Motor neuron (in vitro differentiated cells): ENCODE measurements at regions not wholly inside any gene's neighbourhood (a gene's known extent, or its start where the extent isn't known, plus 50 kb on each side); places are given as distances from the start of the nearest gene placed in this dataset.

Source experiments
- ATAC-seq, 8 experiments: fragments of 200-7000 bp; cut with Tn5 transposase; replicated peaks in 6 of 8; 2 replicates each; pipeline ENCODE4 v1.8.0; 2021; ENCODE audit warnings: mild to moderate bottlenecking in 8 of 8, moderate library complexity in 8 of 8
- H3K27ac ChIP-seq, 2 donors: fragments of 250-450 bp; sonication (Bioruptor Pico); 2 replicates each; pipeline ENCODE4 v1.9.0; 2021; ENCODE audit warnings: antibody characterized with exemption in 2 of 2, mild to moderate bottlenecking in 2 of 2, moderate library complexity in 1 of 2
- H3K4me1 ChIP-seq, 2 donors: fragments of 250-450 bp; sonication (Bioruptor Pico); replicated peaks in 1 of 2; 2 replicates each; pipeline ENCODE4 v1.6.1; 2021; ENCODE audit warnings: antibody characterized with exemption in 2 of 2, mild to moderate bottlenecking in 2 of 2, moderate library complexity in 1 of 2
- H3K4me3 ChIP-seq, 5 donors: fragments of 250-450 bp; sonication (Bioruptor Pico); 2 replicates each; pipeline ENCODE4 v1.9.0; 2021; ENCODE audit warnings: antibody characterized with exemption in 5 of 5, mild to moderate bottlenecking in 5 of 5, moderate library complexity in 4 of 5
- WGBS, 10 experiments: fragments of 450-650 bp; shearing (Covaris generic); methylation state at CpG; one replicate each; pipeline ENCODE4 v1.0.0; 2022; 5-methylcytosine and 5-hydroxymethylcytosine counted together
- in situ Hi-C, 9 experiments: fragments of 400-800 bp; cut with MboI; loops; one replicate each; pipeline ENCODE4 v1.15.0; 2021; ENCODE audit warnings: low sequenced_read_pairs in 9 of 9, low pct_unique_long_range_greater_than_20kb in 2 of 9; ENCODE audit not compliant: unreplicated experiment in 9 of 9

DNA sequence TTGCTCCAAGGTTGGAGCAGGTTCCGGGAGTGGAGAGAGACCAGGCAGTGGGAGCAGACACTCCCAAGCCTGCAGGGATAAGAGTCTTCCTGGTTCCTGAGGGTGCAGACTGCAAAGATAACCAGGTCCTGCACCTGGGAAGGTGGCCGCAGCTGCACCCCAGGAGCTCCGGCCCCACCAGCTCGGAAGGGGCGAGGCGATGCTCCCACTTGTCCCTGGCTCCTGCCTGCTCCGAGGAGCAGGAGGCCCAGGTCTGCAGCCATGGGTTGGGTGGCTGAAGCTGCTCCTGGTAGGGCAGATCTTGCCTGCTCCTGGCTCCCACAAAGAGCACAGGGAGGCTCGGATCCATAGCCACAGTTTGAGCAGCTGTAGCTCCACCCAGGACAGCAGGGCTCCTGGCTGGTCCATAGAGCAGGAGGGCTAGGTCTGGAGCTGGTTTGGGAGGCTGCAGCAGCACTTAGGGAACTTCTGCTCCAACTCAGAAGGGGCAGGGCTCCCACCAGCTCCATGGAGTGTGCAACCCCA is 251.6 kb upstream of the GPC6 start:
- 100% methylated on average over 2 of the region's 8 CpGs; no CpG with 5 or more reads in 9 of the 10 experiments for WGBS, 10 experiments
- no peak for ATAC-seq
- Histone ChIP-seq H3K4me3 (no peak overlapping the region), H3K4me1 (no peaks in the 10 kb centered on the region), H3K27ac (no peak overlapping the region)
- in situ Hi-C loops: no loop called here

DNA sequence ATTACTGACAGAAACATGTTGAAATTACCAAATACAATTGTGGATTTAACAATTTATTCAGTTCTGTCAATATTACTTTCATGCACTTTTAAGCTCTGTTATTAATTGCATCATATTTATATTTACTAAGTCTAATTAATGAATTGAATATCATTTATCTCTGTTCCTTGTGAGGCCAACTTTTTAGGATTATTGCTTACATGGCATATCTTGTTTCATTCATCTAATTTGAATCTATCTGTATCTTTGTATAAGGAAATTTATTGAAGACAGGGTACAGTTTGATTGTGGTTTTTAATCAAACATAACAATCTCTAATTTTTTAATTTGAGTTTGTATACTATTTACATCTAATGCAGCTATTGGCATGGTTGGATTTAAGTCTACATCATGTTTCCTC is 249.9 kb upstream of the GPC6 start:
- Histone ChIP-seq H3K4me3 (no peak overlapping the region), H3K4me1 (no peaks in the 10 kb centered on the region), H3K27ac (no peak overlapping the region)
- in situ Hi-C loops: no loop called here
- ATAC-seq: no peak

DNA sequence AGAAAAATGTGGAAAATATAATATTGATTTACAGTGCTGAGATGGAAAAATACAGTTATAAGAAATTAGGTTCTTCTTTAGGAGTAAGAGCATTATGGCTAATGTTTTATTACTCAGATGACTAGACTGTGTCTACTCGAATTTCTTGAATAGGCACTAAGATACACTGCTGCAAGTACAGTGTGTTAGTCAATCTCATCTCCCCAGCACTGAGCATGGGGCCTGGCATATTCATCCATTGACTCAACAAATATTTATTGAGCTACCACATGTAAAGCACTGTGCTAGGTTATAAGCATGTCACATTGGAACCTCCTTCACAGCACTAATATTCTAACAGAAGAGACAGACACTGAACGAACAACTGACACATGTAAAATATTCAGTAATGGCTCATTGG is 242.5 kb upstream of the GPC6 start:
- Histone ChIP-seq H3K4me1 (no peaks in the 10 kb centered on the region), H3K27ac (no peak overlapping the region), H3K4me3 (no peak overlapping the region)
- 0 to 100% (median 57%) methylated on average over 1 to 2 of the region's 2 CpGs; no CpG with 5 or more reads in 1 of the 10 experiments for WGBS, 10 experiments
- no peak for ATAC-seq
- in situ Hi-C loops: no loop called here

DNA sequence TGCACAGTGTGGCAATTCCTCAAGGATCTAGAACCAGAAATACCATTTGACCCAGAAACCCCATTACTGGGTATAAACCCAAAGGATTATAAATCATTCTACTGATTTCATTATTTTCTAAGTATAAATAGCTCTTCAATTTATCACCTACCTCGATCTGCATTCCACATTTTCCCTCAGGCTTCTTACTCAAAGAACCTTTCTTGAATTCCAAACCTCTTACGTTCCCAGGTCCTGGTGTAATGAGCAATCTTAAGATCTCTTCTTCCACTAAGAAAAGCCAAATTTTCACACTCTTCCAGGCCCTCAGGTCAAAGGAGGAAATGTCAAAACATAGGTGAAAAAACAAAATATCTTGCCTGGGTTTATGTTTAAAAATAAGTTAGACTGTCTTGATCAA is 237.3 kb upstream of the GPC6 start:
- in situ Hi-C loops: no loop called here
- Histone ChIP-seq H3K4me3 (no peak overlapping the region), H3K27ac (no peak overlapping the region), H3K4me1 (no peaks in the 10 kb centered on the region)
- 0 to 64% (median 48%) methylated on average over 1 to 2 of the region's 2 CpGs; no CpG with 5 or more reads in 2 of the 10 experiments for WGBS, 10 experiments
- no peak for ATAC-seq

DNA sequence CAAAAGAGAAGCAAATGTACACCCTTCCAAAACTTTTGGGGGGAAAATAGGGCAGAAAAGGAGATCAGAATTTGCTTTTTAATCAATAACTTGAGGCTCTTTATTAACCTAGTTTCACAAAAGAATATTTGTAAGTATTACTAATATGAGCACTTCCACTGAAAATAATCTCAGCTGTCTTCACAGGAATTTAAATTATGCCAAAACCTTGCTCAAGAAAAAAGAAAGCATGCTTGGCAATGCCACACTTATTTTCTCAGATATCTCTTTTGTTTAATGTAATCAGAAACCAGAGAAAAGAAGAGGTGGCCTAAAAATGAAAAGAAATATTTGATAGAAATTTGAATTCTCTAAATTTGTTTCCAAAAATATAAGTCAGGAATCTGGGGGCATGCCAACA is 234.9 kb upstream of the GPC6 start:
- H3K4me3 ChIP-seq: no peak overlapping the region
- no peaks in the 10 kb centered on the region for H3K4me1 ChIP-seq
- H3K27ac ChIP-seq: no peak overlapping the region
- in situ Hi-C loops: no loop called here
- ATAC-seq: no peak

DNA sequence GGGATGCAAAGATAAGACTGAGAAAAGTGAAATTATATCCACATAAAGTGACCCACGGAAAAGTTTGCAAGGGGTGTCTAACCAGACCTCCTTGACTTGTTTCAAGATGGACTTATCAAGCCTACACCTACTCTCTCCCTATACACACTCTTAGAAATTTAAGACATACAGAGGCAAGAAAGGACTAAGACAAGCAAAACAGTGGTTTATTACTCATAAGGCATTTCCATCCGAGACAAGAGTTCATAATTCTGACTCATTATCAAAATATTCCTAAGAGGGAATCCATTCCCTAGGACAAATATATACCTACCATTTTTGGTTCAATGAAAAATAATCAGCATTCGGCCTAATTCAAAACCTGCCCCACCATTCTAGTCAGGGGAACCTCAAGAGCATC is 232.6 kb upstream of the GPC6 start:
- in situ Hi-C loops: no loop called here
- Histone ChIP-seq H3K4me3 (no peak overlapping the region), H3K4me1 (no peaks in the 10 kb centered on the region), H3K27ac (no peak overlapping the region)
- WGBS, 10 experiments: 20 to 100% (median 79%) methylated on average over 1 to 3 of the region's 3 CpGs; no CpG with 5 or more reads in 1 of the 10 experiments
- no peak for ATAC-seq

DNA sequence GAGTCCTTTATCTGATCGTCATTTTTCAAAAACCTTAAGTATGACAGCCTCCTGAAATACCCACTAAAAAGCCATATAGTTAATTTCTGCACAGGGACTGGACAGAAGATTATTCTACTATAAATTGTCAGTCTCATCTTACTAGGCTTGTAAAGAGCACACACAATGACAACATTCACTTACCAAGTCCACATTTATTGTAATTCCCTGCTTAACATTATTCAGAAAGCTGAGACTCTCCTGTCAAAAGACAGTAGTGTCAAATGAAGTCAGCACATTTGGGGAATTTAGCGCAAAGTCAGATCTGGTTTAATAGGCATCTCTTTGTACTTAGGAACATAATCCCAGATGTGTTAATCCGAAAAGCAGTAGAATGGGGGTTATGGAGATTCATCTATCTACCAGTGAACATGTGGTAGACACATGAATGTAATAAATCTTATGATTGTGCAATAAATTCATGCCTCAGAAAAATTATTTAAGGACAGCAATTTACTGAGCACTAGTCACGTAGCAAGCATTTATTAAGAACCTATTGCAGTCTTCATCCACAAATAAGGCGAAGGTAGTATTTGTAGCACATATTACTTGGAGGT is 224.6 kb upstream of the GPC6 start:
- ATAC-seq: peak; percentile 56 to 93 (median 88)
- 0 to 93% (median 79%) methylated on average over 2 to 5 of the region's 5 CpGs for WGBS, 10 experiments
- Histone ChIP-seq H3K4me1 (peaks cover 0 to 12% of the 10 kb centered on the region in 2 donors), H3K4me3 (no peak overlapping the region), H3K27ac (no peak overlapping the region)
- in situ Hi-C loops: no loop called here

DNA sequence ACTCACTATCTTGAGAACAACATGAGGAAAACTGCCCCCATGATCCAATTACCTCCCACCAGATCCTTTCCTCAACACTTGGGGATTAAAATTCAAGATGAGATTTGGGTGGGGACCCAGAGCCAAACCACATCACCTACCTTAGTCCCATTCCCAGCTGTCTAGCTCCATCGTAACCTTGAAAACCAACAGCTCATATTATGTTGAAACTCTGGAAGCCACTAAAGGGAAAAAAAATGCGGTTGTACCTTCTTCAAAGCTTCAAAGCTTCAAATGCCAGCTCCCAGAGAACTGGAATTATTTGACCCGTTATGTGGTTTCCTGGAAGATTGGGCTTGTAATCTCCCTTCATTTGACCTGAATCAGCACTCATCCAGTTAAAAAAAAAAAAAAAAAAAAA is 223.1 kb upstream of the GPC6 start:
- WGBS, 10 experiments: 14 to 100% (median 65%) methylated on average over 1 to 3 of the region's 3 CpGs; no CpG with 5 or more reads in 2 of the 10 experiments
- Histone ChIP-seq H3K4me1 (peaks cover 0 to 12% of the 10 kb centered on the region in 2 donors), H3K27ac (no peak overlapping the region), H3K4me3 (no peak overlapping the region)
- ATAC-seq: no peak
- in situ Hi-C loops: no loop called here

DNA sequence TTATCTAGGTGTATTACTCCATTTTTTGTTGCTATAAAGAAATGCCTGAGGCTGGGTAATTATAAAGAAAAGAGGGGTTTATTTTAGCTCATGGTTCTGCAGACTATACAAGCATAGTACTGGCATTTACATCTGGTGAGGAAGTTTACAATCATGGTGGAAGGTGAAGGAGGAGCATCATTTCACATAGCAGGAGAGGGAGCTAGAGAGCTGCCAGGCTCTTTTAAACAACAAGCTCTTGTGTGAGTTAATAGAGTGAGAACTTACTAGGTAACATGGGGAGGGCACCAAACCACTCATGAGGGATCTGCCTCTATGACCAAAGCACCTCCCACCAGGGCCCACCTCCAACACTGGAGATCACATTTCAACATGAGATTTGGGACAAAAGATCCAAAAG is 221.7 kb upstream of the GPC6 start:
- in situ Hi-C loops: no loop called here
- Histone ChIP-seq H3K4me1 (peaks cover 0 to 12% of the 10 kb centered on the region in 2 donors), H3K4me3 (no peak overlapping the region), H3K27ac (no peak overlapping the region)
- no peak for ATAC-seq

DNA sequence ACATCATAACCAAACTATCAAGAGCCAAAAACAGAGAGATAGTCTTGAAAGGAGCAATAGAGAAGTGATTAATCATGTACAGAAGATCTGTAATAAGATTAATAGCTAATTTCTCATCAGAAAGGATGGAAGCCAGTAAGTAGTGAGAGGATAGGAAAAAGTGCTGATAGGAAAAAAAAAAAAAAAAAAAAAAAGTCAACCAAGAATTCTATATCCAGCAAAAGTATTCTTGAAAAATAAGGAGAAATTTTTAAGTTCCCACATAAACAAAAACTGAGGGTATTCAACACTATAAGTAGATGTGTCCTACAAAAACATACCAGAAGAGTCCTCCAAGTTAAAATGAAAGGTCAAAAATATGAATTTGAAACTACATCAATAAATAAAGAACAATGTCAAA is 218.7 kb upstream of the GPC6 start:
- Histone ChIP-seq H3K4me1 (no peaks in the 10 kb centered on the region), H3K27ac (no peak overlapping the region), H3K4me3 (no peak overlapping the region)
- in situ Hi-C loops: no loop called here
- ATAC-seq: no peak

DNA sequence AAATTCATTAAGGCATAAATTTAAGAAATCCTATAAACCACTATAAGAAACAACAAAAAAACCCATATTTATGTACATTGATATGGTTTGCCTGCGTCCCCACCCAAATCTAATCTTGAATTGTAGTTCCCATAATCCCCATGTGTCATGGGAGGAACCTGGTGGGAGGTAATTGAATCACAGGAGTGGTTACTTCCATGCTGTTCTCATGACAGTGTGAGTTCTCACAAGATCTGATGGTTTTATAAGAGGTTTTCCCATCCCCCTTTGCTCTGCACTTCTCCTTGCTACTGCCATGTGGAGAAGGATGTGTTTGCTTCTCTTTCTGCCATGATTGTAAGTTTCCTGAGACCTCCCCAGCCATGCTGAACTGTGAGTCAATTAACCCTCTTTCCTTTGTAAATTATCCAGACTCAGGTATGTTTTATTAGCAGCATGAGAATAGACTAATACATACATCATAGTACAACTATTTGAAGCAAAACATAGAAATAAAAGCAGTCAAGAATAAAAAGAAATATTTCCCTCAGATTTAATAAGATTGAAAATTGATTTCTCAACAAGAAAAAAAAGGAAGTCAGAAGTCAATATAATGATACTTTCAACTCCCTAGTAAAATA is 209.0 kb upstream of the GPC6 start:
- 0 to 88% (median 46%) methylated on average over 1 of the region's 1 CpG; no CpG with 5 or more reads in 2 of the 10 experiments for WGBS, 10 experiments
- H3K4me1 ChIP-seq: no peaks in the 10 kb centered on the region
- no peak overlapping the region for H3K27ac ChIP-seq
- H3K4me3 ChIP-seq: no peak overlapping the region
- in situ Hi-C loops: no loop called here
- no peak for ATAC-seq

DNA sequence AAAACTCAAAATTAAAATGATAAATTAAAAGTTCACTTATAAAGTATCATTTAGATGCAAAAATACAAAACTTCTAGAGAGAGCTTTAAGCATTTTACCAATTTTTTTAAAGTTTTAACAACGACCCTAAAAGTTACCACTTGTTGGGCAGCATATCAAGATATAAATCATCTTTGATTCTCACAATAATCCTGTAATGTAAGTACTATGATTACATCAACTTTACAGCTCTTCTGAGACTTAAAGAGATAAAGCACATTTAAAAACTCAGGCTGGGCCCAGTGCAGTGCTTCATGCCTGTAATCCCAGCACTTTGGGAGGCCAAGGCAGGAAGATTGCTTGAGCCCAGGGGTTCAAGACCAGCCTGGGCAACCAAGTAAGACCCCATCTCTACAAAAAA is 202.7 kb upstream of the GPC6 start:
- in situ Hi-C loops: no loop called here
- H3K4me1 ChIP-seq: no peaks in the 10 kb centered on the region
- WGBS, 10 experiments: 0 to 54% (median 29%) methylated on average over 1 of the region's 1 CpG; no CpG with 5 or more reads in 2 of the 10 experiments
- H3K27ac ChIP-seq: no peak overlapping the region
- ATAC-seq: no peak
- no peak overlapping the region for H3K4me3 ChIP-seq

DNA sequence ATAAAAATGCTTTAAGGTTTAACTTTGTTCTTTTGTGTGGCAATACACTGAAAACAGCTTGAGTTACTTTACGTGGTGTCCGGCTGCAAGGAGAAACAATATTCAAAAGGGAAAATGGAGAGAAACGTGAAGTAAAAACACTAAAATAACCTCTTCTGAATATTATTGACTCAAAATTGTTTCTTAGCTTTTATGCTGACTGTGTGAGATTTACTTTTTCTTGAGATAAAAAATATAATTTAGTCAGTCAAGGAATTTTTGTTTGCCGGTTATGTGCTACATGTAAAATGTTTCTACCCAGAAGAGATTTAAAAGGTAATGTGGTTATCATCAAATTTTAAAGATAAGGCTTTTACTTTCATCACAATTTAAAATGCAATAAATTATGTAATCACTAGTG is 200.6 kb upstream of the GPC6 start:
- no peak overlapping the region for H3K27ac ChIP-seq
- H3K4me3 ChIP-seq: no peak overlapping the region
- in situ Hi-C loops: no loop called here
- ATAC-seq: no peak
- H3K4me1 ChIP-seq: no peaks in the 10 kb centered on the region
- WGBS, 10 experiments: 44 to 100% (median 88%) methylated on average over 1 to 4 of the region's 4 CpGs

DNA sequence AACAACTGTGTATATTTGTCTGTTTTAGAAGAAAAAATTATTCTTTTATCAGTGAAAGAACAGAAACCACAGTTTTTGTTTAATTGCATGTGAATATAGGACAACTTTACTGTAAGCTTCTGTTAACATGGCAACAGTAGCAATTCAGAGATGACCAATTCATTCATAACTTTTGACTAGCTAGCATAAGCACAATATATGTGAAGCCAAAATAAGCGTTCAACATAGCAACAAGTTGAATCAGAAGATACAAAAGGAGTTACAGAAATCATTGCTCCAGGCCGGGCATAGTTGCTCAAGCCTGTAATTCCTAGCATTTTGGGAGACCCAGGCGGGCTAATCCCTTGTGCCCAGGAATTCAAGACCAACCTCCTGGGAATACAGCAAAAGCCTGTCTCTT is 197.1 kb upstream of the GPC6 start:
- 0 to 100% (median 75%) methylated on average over 1 to 3 of the region's 3 CpGs for WGBS, 10 experiments
- Histone ChIP-seq H3K4me1 (no peaks in the 10 kb centered on the region), H3K27ac (no peak overlapping the region), H3K4me3 (no peak overlapping the region)
- in situ Hi-C loops: no loop called here
- no peak for ATAC-seq
